ENCODE measurements at regions not wholly inside any gene's neighbourhood (a gene's known extent, or its start where the extent isn't known, plus 50 kb on each side); places are given as distances from the start of the nearest gene placed in this dataset.

DNA sequence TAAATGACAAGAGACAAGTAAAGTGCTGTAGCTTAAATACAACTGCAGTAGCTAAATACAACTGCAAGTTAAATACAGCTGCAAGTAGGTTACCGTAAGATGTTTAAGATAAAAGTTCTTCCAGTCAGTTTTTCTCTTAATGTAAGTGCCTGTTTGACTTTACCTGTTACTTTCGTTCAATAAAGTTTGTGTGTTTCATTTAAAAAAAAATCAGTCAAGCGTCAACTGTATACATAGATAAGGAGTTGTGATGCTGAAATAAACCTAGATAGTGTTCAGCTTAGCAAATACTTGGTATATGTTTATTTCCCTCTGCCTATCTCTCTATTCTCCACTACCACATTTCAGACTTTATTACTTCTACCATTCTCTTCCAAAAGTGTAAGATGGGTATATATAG lies 221.2 kb downstream of the NR2F2 start:
- BruUV-seq (replicated peaks), result no TSS peak
- Histone ChIP-seq H3K4ac (ENCODE audit: low read depth, low read length) (no peak overlapping the region), H3K27ac (ENCODE audit: insufficient read depth, low read length) (no peak overlapping the region), H3K18ac (ENCODE audit: low read depth, low read length) (no peak overlapping the region), H3K14ac (replicated peaks; ENCODE audit: low read depth, low read length) (no peak overlapping the region), H3K4me1 (ENCODE audit: control insufficient read depth, insufficient read depth, low read length) (no peaks in the 10 kb centered on the region), H2BK5ac (ENCODE audit: low read depth, low read length, poor library complexity, severe bottlenecking) (no peak overlapping the region), H3K79me1 (ENCODE audit: low read depth in 1 of 2, low read length in 2 of 2) (no peaks in the 10 kb centered on the region), H4K5ac (ENCODE audit: low read depth, low read length) (no peak overlapping the region), H3K56ac (ENCODE audit: extremely low read depth, insufficient read depth, low read length) (no peak overlapping the region), H2AK5ac (ENCODE audit: low read depth, low read length) (no peak overlapping the region), H3K4me3 (ENCODE audit: insufficient read depth, low read depth, low read length) (no peak overlapping the region), H2AK9ac (replicated peaks; ENCODE audit: low read depth, low read length, poor library complexity) (no peak overlapping the region), H3K9me3 (ENCODE audit: control insufficient read depth, insufficient read depth, low read length) (no peaks in the 10 kb centered on the region; the same call in 1 of the 2 replicates), H3K36me3 (ENCODE audit: control insufficient read depth, insufficient read depth, low read length) (no peaks in the 10 kb centered on the region), H3K4me2 (ENCODE audit: low read depth, low read length) (no peak overlapping the region), H2AFZ (replicated peaks; ENCODE audit: low read length, poor library complexity) (no peak overlapping the region), H4K91ac (ENCODE audit: insufficient read depth, low read depth, low read length) (no peak overlapping the region), H2BK120ac (ENCODE audit: low read depth, low read length) (no peak overlapping the region), H4K20me1 (ENCODE audit: insufficient read depth, low read length) (no peaks in the 10 kb centered on the region), H4K8ac (ENCODE audit: low read depth in 2 of 2, low read length in 2 of 2) (no peak overlapping the region), H3K27me3 (ENCODE audit: control insufficient read depth, insufficient read depth, low read length) (no peaks in the 10 kb centered on the region), H3K9ac (ENCODE audit: low read depth, low read length) (no peak overlapping the region), H3K9me1 (ENCODE audit: insufficient read depth, low read length) (no peaks in the 10 kb centered on the region), H2BK20ac (ENCODE audit: low read depth, low read length) (no peak overlapping the region), H2BK15ac (ENCODE audit: low read depth, low read length) (no peak overlapping the region), H3K23ac (ENCODE audit: low read depth, low read length) (no peak overlapping the region)
- DNase-seq (no peak), ATAC-seq (ENCODE audit: low read depth) (no peak)
- CTCF ChIA-PET, result no interaction called here
- intact Hi-C loops (cut with micrococcal nuclease), result no loop called here
- in situ Hi-C loops (cut with MboI; ENCODE audit: low sequenced_read_pairs), result no loop called here
- POLR2A ChIA-PET (ENCODE audit: unreplicated experiment), result no interaction called here
- dilution Hi-C loops (cut with HindIII; ENCODE audit: low sequenced_read_pairs, unreplicated experiment), result no loop called here
- TF ChIP-seq MAZ (IDR thresholded peaks at IDR 0.05; ENCODE audit: borderline replicate concordance, low read depth, low read length) (no peak), FOS (IDR thresholded peaks at IDR 0.05; ENCODE audit: low read depth, low read length) (no peak)
- WGBS, 2 experiments (ENCODE audit: extremely low coverage in 2 of 2, insufficient read length in 1 of 2), result no CpG with 5 or more reads among the region's 3 CpGs

Measured in IMR-90 (cell line).